Mesendoderm (in vitro differentiated cells): ENCODE measurements at regions not wholly inside any gene's neighbourhood (a gene's known extent, or its start where the extent isn't known, plus 50 kb on each side); places are given as distances from the start of the nearest gene placed in this dataset.

ENCODE experiments used
- DNase-seq: peaks from one replicate; pipeline ENCODE4 v3.0.0; 2013
- H2AK5ac ChIP-seq: 2 replicates; pipeline ENCODE4 v1.6.1; 2013; ENCODE audit warnings: low read length, inconsistent platforms
- H2BK120ac ChIP-seq: 2 replicates; pipeline ENCODE4 v1.6.1; 2013; ENCODE audit warnings: low read depth, mild to moderate bottlenecking, low read length, moderate library complexity, mixed read lengths
- H2BK15ac ChIP-seq: replicated peaks from 2 replicates; pipeline ENCODE4 v1.6.1; 2013; ENCODE audit warnings: low read depth, mild to moderate bottlenecking, moderate library complexity
- H2BK5ac ChIP-seq: 2 replicates; pipeline ENCODE4 v1.6.1; 2013; ENCODE audit warnings: low read length, inconsistent platforms
- H3K18ac ChIP-seq: 2 replicates; pipeline ENCODE4 v1.6.1; 2013; ENCODE audit warnings: mild to moderate bottlenecking, low read length, mixed read lengths
- H3K23ac ChIP-seq: one replicate; pipeline ENCODE4 v1.6.1; 2013; ENCODE audit warnings: low read length
- H3K27ac ChIP-seq: 2 replicates; pipeline ENCODE4 v1.5.1; 2013; ENCODE audit warnings: low read depth, mild to moderate bottlenecking, inconsistent platforms, low read length, moderate library complexity
- H3K27me3 ChIP-seq: 2 replicates; pipeline ENCODE4 v1.6.1; 2013; ENCODE audit warnings: low read length, control low read depth, mild to moderate bottlenecking, inconsistent platforms; ENCODE audit not compliant: insufficient read depth, poor library complexity
- H3K36me3 ChIP-seq: 2 replicates; pipeline ENCODE4 v1.6.1; 2013; ENCODE audit warnings: low read length, inconsistent platforms; ENCODE audit not compliant: control insufficient read depth, insufficient read depth
- H3K4ac ChIP-seq: one replicate; pipeline ENCODE4 v1.6.1; 2013; ENCODE audit warnings: low read depth, mild to moderate bottlenecking, low read length, moderate library complexity
- H3K4me1 ChIP-seq: 2 replicates; pipeline ENCODE4 v1.6.1; 2013; ENCODE audit warnings: low read depth, low read length, inconsistent platforms; ENCODE audit not compliant: control insufficient read depth
- H3K4me2 ChIP-seq: 2 replicates; pipeline ENCODE4 v1.6.1; 2013; ENCODE audit warnings: low read length
- H3K4me3 ChIP-seq: 2 replicates; pipeline ENCODE4 v1.5.1; 2013; ENCODE audit warnings: mild to moderate bottlenecking, low read length
- H3K56ac ChIP-seq: one replicate; pipeline ENCODE4 v1.6.1; 2013; ENCODE audit warnings: low read length
- H3K79me1 ChIP-seq: 2 replicates; pipeline ENCODE4 v1.6.1; 2013; ENCODE audit warnings: low read length, inconsistent platforms
- H3K79me2 ChIP-seq: 2 replicates; pipeline ENCODE4 v1.6.1; 2013; ENCODE audit warnings: mild to moderate bottlenecking, low read length; ENCODE audit not compliant: control insufficient read depth, insufficient read depth
- H3K9ac ChIP-seq: 2 replicates; pipeline ENCODE4 v1.6.1; 2013; ENCODE audit warnings: low read length, inconsistent platforms
- H4K5ac ChIP-seq: one replicate; pipeline ENCODE4 v1.6.1; 2013; ENCODE audit warnings: low read length
- H4K8ac ChIP-seq: one replicate; pipeline ENCODE4 v1.6.1; 2013; ENCODE audit warnings: low read depth, mild to moderate bottlenecking, control low read depth, low read length, moderate library complexity
- WGBS: extraction: QIAGEN DNeasy Blood & Tissue Kit; methylation state at CpG from one replicate; pipeline ENCODE4 v1.1.7; 2013; ENCODE audit warnings: low lambda C conversion rate, missing lambda C conversion rate; ENCODE audit not compliant: insufficient coverage; ENCODE audit errors: extremely low coverage; 5-methylcytosine and 5-hydroxymethylcytosine counted together

- 100% methylated on average over 1 of the region's 3 CpGs for WGBS
- peak; percentile 27 for DNase-seq
Measured at GRCh38 chr1:90175490-90176167, 180.7 kb downstream of the ZNF326 start.

GRCh38 chr1:90174246-90174645 is 179.3 kb downstream of the ZNF326 start:
- no peaks in the 10 kb centered on the region for H3K79me2 ChIP-seq
- no peak overlapping the region for H3K56ac ChIP-seq
- no peak for DNase-seq
- no peak overlapping the region for H4K5ac ChIP-seq
- no peak overlapping the region for H3K27ac ChIP-seq
- no peak overlapping the region for H3K4me2 ChIP-seq
- H3K27me3 ChIP-seq = peaks cover 2% of the 10 kb centered on the region
- no peak overlapping the region for H2AK5ac ChIP-seq
- no peak overlapping the region for H3K18ac ChIP-seq
- no peak overlapping the region for H3K4ac ChIP-seq
- H3K23ac ChIP-seq = no peak overlapping the region
- H3K9ac ChIP-seq = no peak overlapping the region
- no peak overlapping the region for H2BK120ac ChIP-seq
- H3K4me1 ChIP-seq = no peaks in the 10 kb centered on the region
- no peak overlapping the region for H2BK5ac ChIP-seq
- no peak overlapping the region for H3K4me3 ChIP-seq
- no peaks in the 10 kb centered on the region for H3K79me1 ChIP-seq
- WGBS = no CpG with 5 or more reads among the region's 1 CpG
- H2BK15ac ChIP-seq = no peak overlapping the region
- H3K36me3 ChIP-seq = no peaks in the 10 kb centered on the region
- no peak overlapping the region for H4K8ac ChIP-seq

More at GRCh38 chr1:90175490-90176167, 180.7 kb downstream of the ZNF326 start:
- no peak overlapping the region for H3K4ac ChIP-seq
- no peak overlapping the region for H4K8ac ChIP-seq
- H3K9ac ChIP-seq = no peak overlapping the region
- no peaks in the 10 kb centered on the region for H3K36me3 ChIP-seq
- H2BK15ac ChIP-seq = no peak overlapping the region
- no peaks in the 10 kb centered on the region for H3K4me1 ChIP-seq
- H3K4me2 ChIP-seq = no peak overlapping the region
- no peak overlapping the region for H2BK5ac ChIP-seq
- no peak overlapping the region for H3K4me3 ChIP-seq
- H3K27ac ChIP-seq = no peak overlapping the region
- H2BK120ac ChIP-seq = no peak overlapping the region
- no peak overlapping the region for H4K5ac ChIP-seq
- H3K23ac ChIP-seq = no peak overlapping the region
- H2AK5ac ChIP-seq = no peak overlapping the region
- no peak overlapping the region for H3K56ac ChIP-seq
- no peaks in the 10 kb centered on the region for H3K79me1 ChIP-seq
- no peak overlapping the region for H3K18ac ChIP-seq
- H3K79me2 ChIP-seq = no peaks in the 10 kb centered on the region
- peaks cover 2% of the 10 kb centered on the region for H3K27me3 ChIP-seq

GRCh38 chr1:90162216-90162615 is 167.3 kb downstream of the ZNF326 start:
- Histone ChIP-seq H3K56ac (no peak overlapping the region), H3K9ac (no peak overlapping the region), H3K4me1 (no peaks in the 10 kb centered on the region), H3K23ac (no peak overlapping the region), H3K27ac (no peak overlapping the region), H2AK5ac (no peak overlapping the region), H3K36me3 (no peaks in the 10 kb centered on the region), H3K79me2 (no peaks in the 10 kb centered on the region), H2BK5ac (no peak overlapping the region), H3K79me1 (no peaks in the 10 kb centered on the region), H3K4me3 (no peak overlapping the region), H3K18ac (no peak overlapping the region), H2BK120ac (no peak overlapping the region), H3K27me3 (no peaks in the 10 kb centered on the region), H3K4me2 (no peak overlapping the region), H3K4ac (no peak overlapping the region), H4K8ac (no peak overlapping the region), H2BK15ac (no peak overlapping the region), H4K5ac (no peak overlapping the region)
- WGBS = no CpG with 5 or more reads among the region's 3 CpGs
- DNase-seq = no peak

GRCh38 chr1:90161625-90162024 is 166.7 kb downstream of the ZNF326 start:
- no peak overlapping the region for H3K27ac ChIP-seq
- WGBS = no CpG with 5 or more reads among the region's 1 CpG
- H3K36me3 ChIP-seq = no peaks in the 10 kb centered on the region
- no peak for DNase-seq
- no peak overlapping the region for H2BK120ac ChIP-seq
- H3K23ac ChIP-seq = no peak overlapping the region
- no peak overlapping the region for H2AK5ac ChIP-seq
- no peak overlapping the region for H2BK15ac ChIP-seq
- no peak overlapping the region for H3K4me2 ChIP-seq
- H3K18ac ChIP-seq = no peak overlapping the region
- no peaks in the 10 kb centered on the region for H3K79me1 ChIP-seq
- H3K4ac ChIP-seq = no peak overlapping the region
- H3K9ac ChIP-seq = no peak overlapping the region
- H4K5ac ChIP-seq = no peak overlapping the region
- no peaks in the 10 kb centered on the region for H3K79me2 ChIP-seq
- no peak overlapping the region for H2BK5ac ChIP-seq
- H3K4me3 ChIP-seq = no peak overlapping the region
- H3K4me1 ChIP-seq = no peaks in the 10 kb centered on the region
- H3K27me3 ChIP-seq = no peaks in the 10 kb centered on the region
- no peak overlapping the region for H4K8ac ChIP-seq
- no peak overlapping the region for H3K56ac ChIP-seq

DNA sequence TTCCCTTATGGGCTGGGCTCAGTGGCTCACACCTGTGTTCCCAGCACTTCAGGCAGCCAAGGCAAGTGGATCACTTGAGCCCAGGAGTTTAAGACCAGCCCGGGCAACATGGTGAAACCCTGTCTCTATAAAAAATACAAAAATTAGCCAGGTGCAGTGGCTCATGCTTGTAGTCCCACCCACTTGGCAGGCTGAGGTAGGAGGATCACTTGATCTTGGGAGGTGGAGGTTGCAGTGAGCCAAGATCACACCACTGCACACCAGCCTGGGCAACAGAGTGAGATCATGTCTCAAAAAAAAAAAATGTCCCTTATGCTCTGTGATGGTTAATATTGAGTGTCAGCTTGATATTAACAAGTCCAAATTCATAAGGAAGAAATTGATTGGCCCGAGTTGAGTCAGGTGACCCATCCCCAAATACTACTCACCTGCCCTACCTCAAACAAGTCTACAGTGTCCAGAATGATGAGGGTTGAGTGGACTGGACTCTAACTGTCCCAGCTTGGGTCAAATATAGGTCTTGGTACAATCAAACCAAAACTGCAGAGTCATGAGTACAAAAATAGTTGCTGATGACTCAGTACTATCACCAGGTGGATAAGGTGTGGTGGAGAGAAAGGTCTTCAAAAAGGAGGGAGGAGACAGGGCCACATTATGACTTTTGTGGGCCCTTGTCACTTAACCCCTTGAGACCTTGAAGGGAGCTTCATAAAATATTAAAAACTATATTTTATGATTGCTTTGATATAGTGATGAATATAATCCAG is 161.0 kb downstream of the ZNF326 start:
- Histone ChIP-seq H3K9ac (no peak overlapping the region), H3K79me1 (no peaks in the 10 kb centered on the region), H3K36me3 (no peaks in the 10 kb centered on the region), H3K27me3 (no peaks in the 10 kb centered on the region), H2AK5ac (no peak overlapping the region), H4K8ac (no peak overlapping the region), H3K23ac (no peak overlapping the region), H2BK5ac (no peak overlapping the region), H4K5ac (no peak overlapping the region), H3K4me2 (no peak overlapping the region), H2BK120ac (no peak overlapping the region), H3K4ac (no peak overlapping the region), H3K4me3 (no peak overlapping the region), H3K18ac (no peak overlapping the region), H2BK15ac (no peak overlapping the region), H3K56ac (no peak overlapping the region), H3K4me1 (no peaks in the 10 kb centered on the region), H3K27ac (no peak overlapping the region), H3K79me2 (no peaks in the 10 kb centered on the region)
- DNase-seq = no peak
- WGBS = no CpG with 5 or more reads among the region's 2 CpGs
